ENCODE measurements at regions not wholly inside any gene's neighbourhood (a gene's known extent, or its start where the extent isn't known, plus 50 kb on each side); places are given as distances from the start of the nearest gene placed in this dataset.

- TF ChIP-seq CTCF (IDR thresholded peaks at IDR 0.05; ENCODE audit: insufficient read depth, low read length) = no peak
- TF ChIP-seq POLR2AphosphoS5 (IDR thresholded peaks at IDR 0.05; ENCODE audit: low read depth) = no peak
These were observed 59.4 kb upstream of the NKX2-2 start for GRCh38 chr20:21573259-21573658.
